Neural cell (in vitro differentiated cells): ENCODE measurements at regions not wholly inside any gene's neighbourhood (a gene's known extent, or its start where the extent isn't known, plus 50 kb on each side); places are given as distances from the start of the nearest gene placed in this dataset.

Source experiments
- SMC3 ChIP-seq: fragments of 450-650 bp; conservative IDR thresholded peaks from 2 replicates; pipeline ENCODE4 v1.6.1; 2014; ENCODE audit warnings: antibody characterized with exemption, mild to moderate bottlenecking, moderate library complexity; ENCODE audit not compliant: poor library complexity
- TF ChIP-seq, protein P1 (sequence below): fragments of 450-650 bp; IDR thresholded peaks from 2 replicates; pipeline ENCODE4 v1.5.1; 2014; ENCODE audit warnings: antibody characterized with exemption, mild to moderate bottlenecking, moderate library complexity; ENCODE audit not compliant: poor library complexity, severe bottlenecking

DNA sequence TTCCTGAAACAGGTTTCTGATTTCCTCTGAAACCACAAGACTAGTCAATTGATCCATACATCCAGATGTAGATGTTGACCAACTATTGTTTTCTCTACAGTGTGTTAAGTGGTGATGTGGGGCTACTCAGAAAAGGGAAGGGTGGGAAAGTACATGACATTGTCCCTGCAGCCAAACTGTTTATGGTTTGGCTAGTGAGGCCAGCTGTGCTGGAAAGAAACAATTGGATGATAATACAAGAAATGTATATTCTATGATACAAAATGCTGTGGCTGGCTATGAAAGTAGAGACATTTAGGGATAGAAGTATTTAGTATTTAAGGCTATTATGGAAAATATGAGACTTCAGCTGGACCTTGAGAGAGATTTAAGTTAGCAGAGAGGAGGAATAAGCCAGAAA lies 244.5 kb downstream of the ADGRL2 start:
- no peak for TF ChIP-seq SMC3
- TF ChIP-seq, protein P1, sequence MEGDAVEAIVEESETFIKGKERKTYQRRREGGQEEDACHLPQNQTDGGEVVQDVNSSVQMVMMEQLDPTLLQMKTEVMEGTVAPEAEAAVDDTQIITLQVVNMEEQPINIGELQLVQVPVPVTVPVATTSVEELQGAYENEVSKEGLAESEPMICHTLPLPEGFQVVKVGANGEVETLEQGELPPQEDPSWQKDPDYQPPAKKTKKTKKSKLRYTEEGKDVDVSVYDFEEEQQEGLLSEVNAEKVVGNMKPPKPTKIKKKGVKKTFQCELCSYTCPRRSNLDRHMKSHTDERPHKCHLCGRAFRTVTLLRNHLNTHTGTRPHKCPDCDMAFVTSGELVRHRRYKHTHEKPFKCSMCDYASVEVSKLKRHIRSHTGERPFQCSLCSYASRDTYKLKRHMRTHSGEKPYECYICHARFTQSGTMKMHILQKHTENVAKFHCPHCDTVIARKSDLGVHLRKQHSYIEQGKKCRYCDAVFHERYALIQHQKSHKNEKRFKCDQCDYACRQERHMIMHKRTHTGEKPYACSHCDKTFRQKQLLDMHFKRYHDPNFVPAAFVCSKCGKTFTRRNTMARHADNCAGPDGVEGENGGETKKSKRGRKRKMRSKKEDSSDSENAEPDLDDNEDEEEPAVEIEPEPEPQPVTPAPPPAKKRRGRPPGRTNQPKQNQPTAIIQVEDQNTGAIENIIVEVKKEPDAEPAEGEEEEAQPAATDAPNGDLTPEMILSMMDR, result no peak
